PC-9 (cell line): ENCODE measurements at regions not wholly inside any gene's neighbourhood (a gene's known extent, or its start where the extent isn't known, plus 50 kb on each side); places are given as distances from the start of the nearest gene placed in this dataset.

Source experiments
- CTCF ChIP-seq: fragments of 200-600 bp; sonication (generic); conservative IDR thresholded peaks from 2 replicates; pipeline ENCODE4 v1.6.1; 2017; ENCODE audit warnings: mixed run types, antibody characterized with exemption, mild to moderate bottlenecking, moderate library complexity
- EZH2 ChIP-seq: fragments of 200-600 bp; sonication (generic); IDR thresholded peaks from 2 replicates; pipeline ENCODE4 v1.8.0; 2017; ENCODE audit warnings: antibody characterized with exemption, low read depth

DNA sequence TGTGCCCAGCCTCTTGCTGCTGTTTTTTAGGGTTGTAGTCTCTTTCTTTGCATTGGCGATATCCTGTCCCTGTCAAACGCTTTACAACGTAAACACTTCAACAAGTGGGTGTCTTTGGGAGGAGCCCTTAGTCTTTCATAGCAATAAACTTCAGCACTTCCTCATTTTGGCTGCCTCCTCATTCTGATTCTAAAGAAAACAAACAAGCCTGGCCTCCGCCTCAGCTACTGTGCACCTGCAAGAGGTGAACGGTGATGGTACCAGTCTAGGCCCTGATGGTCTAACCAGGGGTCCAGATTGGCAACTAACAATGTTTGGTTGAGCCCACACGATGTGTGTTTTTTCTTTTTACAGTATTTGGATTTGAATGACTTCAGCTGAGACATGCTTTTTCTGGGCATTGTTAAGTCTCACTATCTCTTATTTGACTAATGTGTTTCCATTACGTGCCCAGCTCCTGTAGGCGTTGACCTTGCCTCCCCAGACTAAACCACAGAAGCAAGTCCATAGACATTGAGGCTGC is 53.2 kb upstream of the CUL3 start:
- TF ChIP-seq EZH2, result no peak
- TF ChIP-seq CTCF, result no peak
